CD14-positive monocyte (primary cell): ENCODE measurements at regions not wholly inside any gene's neighbourhood (a gene's known extent, or its start where the extent isn't known, plus 50 kb on each side); places are given as distances from the start of the nearest gene placed in this dataset.

ENCODE experiments used
- DNase-seq, 3 donors: peaks; one replicate each; pipeline ENCODE4 v3.0.0-alpha.2; 2011 to 2022
- H2AFZ ChIP-seq: 2 replicates; pipeline ENCODE4 v1.6.0; 2012; ENCODE audit warnings: mild to moderate bottlenecking, low read depth, low read length, inconsistent platforms; ENCODE audit not compliant: insufficient read depth, poor library complexity, severe bottlenecking
- H3K27ac ChIP-seq, 2 donors: 1 replicate in 1 of 2; 2 replicates in 1 of 2; pipeline ENCODE4 v1.5.1; 2012 to 2013; ENCODE audit warnings: low read length in 2 of 2, control low read depth in 1 of 2, inconsistent platforms in 1 of 2, low read depth in 1 of 2, mild to moderate bottlenecking in 1 of 2
- H3K27me3 ChIP-seq, 2 donors: one replicate each; pipeline versions ENCODE4 v1.6.0 to v1.6.1; 2011 to 2013; ENCODE audit warnings: low read length in 2 of 2; ENCODE audit not compliant: control insufficient read depth in 2 of 2, insufficient read depth in 2 of 2
- H3K36me3 ChIP-seq, 2 donors: replicated peaks in 1 of 2; 1 replicate in 1 of 2; 2 replicates in 1 of 2; pipeline versions ENCODE4 v1.5.1 to v1.6.1; 2012 to 2013; ENCODE audit warnings: low read length in 2 of 2, control low read depth in 1 of 2, inconsistent platforms in 1 of 2, mild to moderate bottlenecking in 1 of 2; ENCODE audit not compliant: insufficient read depth in 2 of 2, control insufficient read depth in 1 of 2
- H3K4me1 ChIP-seq, 2 donors: 1 replicate in 1 of 2; 2 replicates in 1 of 2; pipeline versions ENCODE4 v1.5.1 to v1.6.1; 2012 to 2013; ENCODE audit warnings: low read length in 2 of 2, control low read depth in 1 of 2, inconsistent platforms in 1 of 2, mild to moderate bottlenecking in 1 of 2, moderate library complexity in 1 of 2; ENCODE audit not compliant: insufficient read depth in 2 of 2, control insufficient read depth in 1 of 2
- H3K4me2 ChIP-seq: replicated peaks from 2 replicates; pipeline ENCODE3; 2012; ENCODE audit warnings: low read length, moderate library complexity, mild to moderate bottlenecking; ENCODE audit not compliant: poor library complexity, severe bottlenecking; ENCODE audit errors: extremely low read depth
- H3K4me3 ChIP-seq, 3 experiments: fragments of 200-600 bp in 1 of 3; sonication (generic) in 1 of 3; replicated peaks in 1 of 3; 1 replicate in 2 of 3; 2 replicates in 1 of 3; pipeline ENCODE4 v1.5.1; 2011 to 2013; ENCODE audit warnings: low read length in 3 of 3, mild to moderate bottlenecking in 3 of 3, control low read depth in 2 of 3, low read depth in 2 of 3, inconsistent platforms in 1 of 3, moderate library complexity in 1 of 3
- H3K79me2 ChIP-seq: 2 replicates; pipeline ENCODE4 v1.6.0; 2012; ENCODE audit warnings: mild to moderate bottlenecking, control low read depth, inconsistent platforms, low read length, moderate library complexity; ENCODE audit not compliant: insufficient read depth
- H3K9ac ChIP-seq: 2 replicates; pipeline ENCODE4 v1.6.0; 2017; ENCODE audit warnings: low read length, mild to moderate bottlenecking; ENCODE audit not compliant: insufficient read depth, poor library complexity, severe bottlenecking
- H3K9me3 ChIP-seq, 2 donors: replicated peaks in 1 of 2; 1 replicate in 1 of 2; 2 replicates in 1 of 2; pipeline versions ENCODE4 v1.5.1 to v1.6.1; 2012 to 2013; ENCODE audit warnings: low read length in 2 of 2, control low read depth in 1 of 2; ENCODE audit not compliant: control insufficient read depth in 1 of 2, insufficient read depth in 1 of 2
- H4K20me1 ChIP-seq: 2 replicates; pipeline ENCODE4 v1.6.0; 2012; ENCODE audit warnings: mild to moderate bottlenecking, low read length, control low read depth, moderate library complexity; ENCODE audit not compliant: insufficient read depth
- H3K27ac Mint-ChIP-seq, 7 donors: one replicate each; pipeline ENCODE4 v1.8.0; 2020; ENCODE audit warnings: mild to moderate bottlenecking in 7 of 7, mixed read lengths in 7 of 7, moderate library complexity in 6 of 7, inconsistent platforms in 2 of 7
- H3K27me3 Mint-ChIP-seq, 3 donors: one replicate each; pipeline ENCODE4 v1.8.0; 2021 to 2022; ENCODE audit warnings: low read depth in 3 of 3, mild to moderate bottlenecking in 3 of 3, mixed read lengths in 3 of 3, moderate library complexity in 3 of 3, inconsistent platforms in 1 of 3
- H3K36me3 Mint-ChIP-seq, 2 donors: one replicate each; pipeline ENCODE4 v1.8.0; 2020; ENCODE audit warnings: mixed read lengths in 2 of 2, inconsistent platforms in 1 of 2, mild to moderate bottlenecking in 1 of 2
- H3K4me1 Mint-ChIP-seq: one replicate; pipeline ENCODE4 v1.8.0; 2020; ENCODE audit warnings: mild to moderate bottlenecking, mixed read lengths
- H3K4me3 Mint-ChIP-seq, 2 donors: one replicate each; pipeline ENCODE4 v1.8.0; 2020; ENCODE audit warnings: mild to moderate bottlenecking in 2 of 2, mixed read lengths in 2 of 2, moderate library complexity in 1 of 2
- H3K9me3 Mint-ChIP-seq, 7 donors: one replicate each; pipeline ENCODE4 v1.8.0; 2020 to 2022; ENCODE audit warnings: mixed read lengths in 7 of 7, mild to moderate bottlenecking in 6 of 7, moderate library complexity in 6 of 7, inconsistent platforms in 2 of 7
- CTCF ChIP-seq: fragments of 200-600 bp; IDR thresholded peaks from one replicate; pipeline ENCODE4 v1.8.0; 2022; ENCODE audit warnings: antibody characterized with exemption, mild to moderate bottlenecking
- WGBS: methylation state at CpG from one replicate; pipeline ENCODE4 v1.1.5; 2013; ENCODE audit warnings: missing lambda C conversion rate; ENCODE audit not compliant: insufficient coverage; 5-methylcytosine and 5-hydroxymethylcytosine counted together
- intact Hi-C, 2 donors: fragments of 100-400 bp; cut with micrococcal nuclease; formaldehyde crosslinking; loops; one replicate each; pipeline versions ENCODE4 v1.15.0 to v1.15.1; 2023

DNA sequence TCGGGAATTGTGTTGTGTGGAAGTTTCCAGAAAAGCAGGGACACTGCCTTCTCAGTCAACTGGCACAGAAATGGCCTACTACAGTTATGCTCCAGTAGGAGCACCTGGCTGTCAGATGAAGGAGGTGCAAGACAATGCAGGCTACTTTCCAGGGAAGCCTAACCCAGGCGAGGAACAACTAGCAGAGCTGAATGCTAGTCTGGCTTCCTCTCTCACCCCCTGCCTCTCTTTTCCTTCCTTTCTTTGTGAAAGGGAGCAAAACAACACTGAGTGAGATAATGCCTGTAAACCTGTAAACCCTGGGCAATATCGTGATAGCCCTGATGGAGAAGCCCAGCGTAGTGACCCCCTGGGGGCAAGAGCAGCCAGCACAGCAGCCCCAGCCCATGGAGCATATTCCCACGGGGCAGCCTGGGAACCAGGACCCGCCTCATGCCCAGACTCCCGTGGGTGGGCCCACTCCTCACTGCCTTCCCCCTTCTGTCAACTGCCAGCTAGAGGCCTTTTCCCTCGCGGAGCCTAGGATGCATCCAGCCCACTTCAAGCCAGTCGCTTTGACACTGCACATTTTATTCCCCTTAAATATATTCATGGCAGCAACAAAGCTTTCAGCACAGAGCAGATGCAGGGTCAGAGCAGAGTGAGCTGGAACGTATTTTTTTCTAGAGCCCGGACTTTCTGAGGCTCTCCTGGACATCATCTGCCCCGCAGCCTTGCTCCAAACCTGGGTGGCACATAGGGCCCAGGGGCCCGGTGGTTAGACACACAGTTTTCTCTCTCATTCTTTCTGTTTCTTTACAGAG, 77.0 kb downstream of the PDCL3 start:
- Histone ChIP-seq H3K9ac (no peak overlapping the region), H3K27ac (no peak overlapping the region), H3K9me3 (peaks cover 0 to 2% of the 10 kb centered on the region in 2 donors), H4K20me1 (no peaks in the 10 kb centered on the region), H3K36me3 (no peaks in the 10 kb centered on the region), H3K79me2 (no peaks in the 10 kb centered on the region), H3K4me2 (no peak overlapping the region), H3K27me3 (peaks cover 3 to 7% of the 10 kb centered on the region in 2 donors), H3K4me1 (no peaks in the 10 kb centered on the region), H3K4me3 (no peak overlapping the region), H2AFZ (no peak overlapping the region)
- WGBS, result 72% methylated on average over 9 of the region's 14 CpGs
- no peak for TF ChIP-seq CTCF
- no peaks in the 10 kb centered on the region for H3K36me3 Mint-ChIP-seq
- H3K27me3 Mint-ChIP-seq, result peaks cover 5 to 23% (median 13%) of the 10 kb centered on the region in 3 donors
- peaks cover 7% of the 10 kb centered on the region for H3K4me1 Mint-ChIP-seq
- peaks cover 0 to 5% (median under 1%) of the 10 kb centered on the region in 7 donors for H3K9me3 Mint-ChIP-seq
- no peak overlapping the region for H3K27ac Mint-ChIP-seq
- intact Hi-C loops, result no loop called here
- DNase-seq, result no peak
- H3K4me3 Mint-ChIP-seq, result no peak overlapping the region

GRCh38 chr2:100640431-100641124, 77.8 kb downstream of the PDCL3 start:
- Histone ChIP-seq H4K20me1 (no peaks in the 10 kb centered on the region), H3K79me2 (no peaks in the 10 kb centered on the region), H3K9ac (no peak overlapping the region), H3K27me3 (peaks cover 3 to 7% of the 10 kb centered on the region in 2 donors), H3K27ac (no peak overlapping the region), H3K36me3 (no peaks in the 10 kb centered on the region), H3K4me2 (no peak overlapping the region), H3K4me1 (no peaks in the 10 kb centered on the region), H3K4me3 (no peak overlapping the region), H3K9me3 (peaks cover 0 to 3% of the 10 kb centered on the region in 2 donors), H2AFZ (no peak overlapping the region)
- H3K36me3 Mint-ChIP-seq, result no peaks in the 10 kb centered on the region
- H3K4me3 Mint-ChIP-seq, result no peak overlapping the region
- no peak for DNase-seq
- H3K9me3 Mint-ChIP-seq, result peaks cover 0 to 8% (median 2%) of the 10 kb centered on the region in 7 donors
- TF ChIP-seq CTCF, result no peak
- WGBS, result 92% methylated on average over 10 of the region's 21 CpGs
- intact Hi-C loops, result no loop called here
- H3K4me1 Mint-ChIP-seq, result peaks cover 7% of the 10 kb centered on the region
- H3K27ac Mint-ChIP-seq, result no peak overlapping the region
- H3K27me3 Mint-ChIP-seq, result peaks cover 5 to 20% (median 10%) of the 10 kb centered on the region in 3 donors
